Spinal cord (tissue), 9 donors: ENCODE measurements at regions not wholly inside any gene's neighbourhood (a gene's known extent, or its start where the extent isn't known, plus 50 kb on each side); places are given as distances from the start of the nearest gene placed in this dataset.

Source experiments
- DNase-seq, 6 donors: peaks; one replicate each; pipeline versions ENCODE4 v3.0.0 to v3.0.0-alpha.2; 2013 to 2015; ENCODE audit warnings: low spot score in 6 of 6, low read depth in 4 of 6
- H3K27ac ChIP-seq: one replicate; pipeline ENCODE4 v1.5.1; 2013; ENCODE audit warnings: low read depth, low read length, control low read depth
- H3K27me3 ChIP-seq: one replicate; pipeline ENCODE4 v1.6.1; 2013; ENCODE audit warnings: low read length; ENCODE audit not compliant: control insufficient read depth, insufficient read depth
- H3K36me3 ChIP-seq: one replicate; pipeline ENCODE4 v1.6.1; 2013; ENCODE audit warnings: low read length; ENCODE audit not compliant: control insufficient read depth, insufficient read depth
- H3K4me1 ChIP-seq: one replicate; pipeline ENCODE4 v1.6.1; 2013; ENCODE audit warnings: low read length; ENCODE audit not compliant: control insufficient read depth, insufficient read depth
- H3K4me3 ChIP-seq: one replicate; pipeline ENCODE4 v1.5.1; 2013; ENCODE audit warnings: low read depth, low read length, control low read depth
- H3K9me3 ChIP-seq: one replicate; pipeline ENCODE4 v1.6.1; 2013; ENCODE audit warnings: low read length; ENCODE audit not compliant: control insufficient read depth, insufficient read depth
- WGBS: methylation state at CpG from one replicate; pipeline ENCODE4 v1.1.5; 2013; ENCODE audit warnings: missing lambda C conversion rate; ENCODE audit not compliant: insufficient coverage; 5-methylcytosine and 5-hydroxymethylcytosine counted together
- donor health status: healthy.

DNA sequence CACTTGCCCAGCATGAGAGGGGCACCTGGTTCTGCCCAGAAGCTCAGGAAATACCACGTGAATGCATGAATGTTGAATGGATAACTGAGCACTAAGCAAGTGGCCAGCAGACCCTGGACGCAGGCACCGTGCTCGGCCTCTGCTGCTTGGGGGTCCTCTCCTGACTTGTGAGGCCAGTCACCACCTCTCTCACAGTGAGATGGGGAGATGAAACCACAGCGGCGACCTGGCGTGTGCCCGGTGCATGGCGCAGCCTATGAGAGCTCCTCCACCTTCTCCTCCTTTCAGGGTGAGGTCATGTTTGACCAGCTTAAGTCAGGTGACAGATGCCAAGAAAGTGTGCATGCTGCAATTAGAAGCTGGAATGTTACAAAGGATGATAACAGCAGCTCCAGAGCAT is 75.5 kb downstream of the HMX1 start:
- peaks cover 2% of the 10 kb centered on the region for H3K27me3 ChIP-seq
- H3K4me3 ChIP-seq, result no peak overlapping the region
- no peak overlapping the region for H3K27ac ChIP-seq
- no peaks in the 10 kb centered on the region for H3K9me3 ChIP-seq
- DNase-seq, result no peak
- 97% methylated on average over 6 of the region's 9 CpGs for WGBS
- peaks cover 3% of the 10 kb centered on the region for H3K4me1 ChIP-seq
- no peaks in the 10 kb centered on the region for H3K36me3 ChIP-seq

DNA sequence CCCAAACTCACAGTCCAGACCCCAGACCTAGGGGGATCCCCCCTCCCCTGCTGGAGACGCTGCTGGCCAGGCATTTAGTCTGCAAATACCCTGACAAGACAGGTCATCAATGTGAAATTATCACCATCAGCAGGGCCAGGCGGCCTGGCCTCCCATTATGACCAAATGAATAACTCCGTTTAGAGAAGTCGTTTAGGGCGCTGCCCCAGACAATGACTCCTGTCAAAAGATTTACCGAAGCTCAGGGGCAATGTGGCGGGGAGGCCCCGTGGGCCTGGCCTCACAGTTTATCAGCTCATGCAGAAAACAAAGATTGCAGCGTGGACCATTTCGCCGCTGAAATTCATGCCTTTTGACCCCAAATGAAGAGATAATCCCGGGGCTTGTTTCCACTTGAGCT is 76.5 kb downstream of the HMX1 start:
- WGBS, result 24% methylated on average over 12 of the region's 12 CpGs
- Histone ChIP-seq H3K27me3 (peaks cover 2% of the 10 kb centered on the region), H3K9me3 (no peaks in the 10 kb centered on the region), H3K27ac (no peak overlapping the region), H3K36me3 (no peaks in the 10 kb centered on the region), H3K4me3 (no peak overlapping the region), H3K4me1 (peaks cover 3% of the 10 kb centered on the region)
- no peak for DNase-seq

DNA sequence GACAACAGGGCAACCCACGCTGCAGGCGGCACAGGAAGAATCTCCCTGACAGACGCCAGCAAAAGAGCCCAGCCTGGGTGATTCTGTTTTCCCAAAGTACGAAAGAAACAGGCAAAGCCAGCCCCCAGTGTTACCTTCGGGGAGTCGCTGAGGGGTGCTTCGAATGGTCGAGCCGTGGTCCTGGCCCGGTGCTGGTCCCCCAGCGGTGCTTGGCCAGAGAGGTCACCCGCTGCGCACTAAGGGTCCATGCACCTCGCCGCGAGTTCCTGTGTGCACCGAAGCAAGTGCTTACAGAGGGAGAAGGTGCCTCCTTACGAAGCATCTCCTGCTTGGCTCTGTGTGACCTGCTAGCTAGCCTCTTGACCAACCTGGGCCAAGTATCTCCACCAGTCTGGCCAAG is 77.1 kb downstream of the HMX1 start:
- no peaks in the 10 kb centered on the region for H3K9me3 ChIP-seq
- no peaks in the 10 kb centered on the region for H3K36me3 ChIP-seq
- no peak overlapping the region for H3K27ac ChIP-seq
- H3K4me1 ChIP-seq, result peaks cover 3% of the 10 kb centered on the region
- no peak for DNase-seq
- H3K4me3 ChIP-seq, result no peak overlapping the region
- 79% methylated on average over 17 of the region's 18 CpGs for WGBS
- peaks cover 2% of the 10 kb centered on the region for H3K27me3 ChIP-seq

- no peak overlapping the region for H3K27ac ChIP-seq
- H3K4me3 ChIP-seq, result no peak overlapping the region
- no peaks in the 10 kb centered on the region for H3K36me3 ChIP-seq
- DNase-seq, result no peak
- WGBS, result 80% methylated on average over 10 of the region's 11 CpGs
- H3K27me3 ChIP-seq, result peaks cover 2% of the 10 kb centered on the region
- H3K4me1 ChIP-seq, result peaks cover 3% of the 10 kb centered on the region
- H3K9me3 ChIP-seq, result no peaks in the 10 kb centered on the region
These were observed 78.0 kb downstream of the HMX1 start for GRCh38 chr4:8793571-8794160.

DNA sequence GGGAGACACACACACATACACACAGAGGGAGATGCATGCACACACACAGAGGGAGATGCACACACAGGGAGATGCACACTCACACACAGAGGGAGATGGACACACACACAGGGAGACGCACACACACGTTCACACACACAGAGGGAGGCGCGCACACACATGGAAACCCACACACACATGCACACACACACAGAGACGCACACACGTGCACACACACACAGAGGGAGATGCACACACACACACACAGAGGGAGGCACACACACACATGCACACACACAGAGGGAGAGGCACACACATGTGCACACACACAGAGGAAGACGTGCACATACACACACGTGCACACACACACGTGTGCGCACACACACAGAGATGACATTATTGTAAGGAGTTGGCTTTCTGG is 79.1 kb downstream of the HMX1 start:
- Histone ChIP-seq H3K27ac (no peak overlapping the region), H3K4me1 (peaks cover 3% of the 10 kb centered on the region), H3K36me3 (no peaks in the 10 kb centered on the region), H3K4me3 (no peak overlapping the region), H3K27me3 (peaks cover 2% of the 10 kb centered on the region), H3K9me3 (no peaks in the 10 kb centered on the region)
- WGBS, result 50% methylated on average over 2 of the region's 10 CpGs
- no peak for DNase-seq

DNA sequence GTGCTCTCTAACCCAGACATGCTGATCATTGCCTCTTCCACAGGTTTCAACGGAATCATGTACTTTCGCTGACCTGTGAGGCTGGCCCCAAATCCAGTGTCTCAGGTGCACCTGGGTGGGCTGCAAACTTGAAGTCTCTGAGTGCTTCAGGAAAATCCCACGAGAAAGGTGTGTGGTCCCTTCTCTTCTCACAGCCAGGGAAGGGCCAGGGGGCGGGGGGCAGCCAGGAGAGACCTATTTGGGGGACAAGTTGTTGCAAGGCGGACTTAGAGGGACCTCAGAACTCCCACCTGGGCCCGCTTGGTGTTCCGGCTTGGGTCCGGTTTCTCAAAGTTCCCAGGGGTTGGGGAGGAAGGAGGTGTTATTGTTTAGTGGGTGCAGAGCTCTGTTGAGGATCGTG is 80.0 kb downstream of the HMX1 start:
- peaks cover 3% of the 10 kb centered on the region for H3K4me1 ChIP-seq
- DNase-seq, result no peak
- 83% methylated on average over 9 of the region's 9 CpGs for WGBS
- H3K36me3 ChIP-seq, result no peaks in the 10 kb centered on the region
- H3K27ac ChIP-seq, result no peak overlapping the region
- H3K27me3 ChIP-seq, result peaks cover 2% of the 10 kb centered on the region
- no peak overlapping the region for H3K4me3 ChIP-seq
- H3K9me3 ChIP-seq, result no peaks in the 10 kb centered on the region

GRCh38 chr4:8790749-8791148 is 80.9 kb downstream of the HMX1 start:
- 88% methylated on average over 6 of the region's 6 CpGs for WGBS
- Histone ChIP-seq H3K4me1 (peaks cover 3% of the 10 kb centered on the region), H3K27me3 (peaks cover 2% of the 10 kb centered on the region), H3K4me3 (no peak overlapping the region), H3K9me3 (no peaks in the 10 kb centered on the region), H3K27ac (no peak overlapping the region), H3K36me3 (no peaks in the 10 kb centered on the region)
- DNase-seq, result no peak

- Histone ChIP-seq H3K4me1 (no peaks in the 10 kb centered on the region), H3K9me3 (no peaks in the 10 kb centered on the region), H3K4me3 (no peak overlapping the region), H3K27ac (no peak overlapping the region), H3K27me3 (no peaks in the 10 kb centered on the region), H3K36me3 (no peaks in the 10 kb centered on the region)
- DNase-seq, result no peak
- WGBS, result 75% methylated on average over 9 of the region's 9 CpGs
These were observed 83.5 kb downstream of the HMX1 start for GRCh38 chr4:8788174-8788573.

GRCh38 chr4:8786166-8786565 is 85.5 kb downstream of the HMX1 start:
- no peak for DNase-seq

DNA sequence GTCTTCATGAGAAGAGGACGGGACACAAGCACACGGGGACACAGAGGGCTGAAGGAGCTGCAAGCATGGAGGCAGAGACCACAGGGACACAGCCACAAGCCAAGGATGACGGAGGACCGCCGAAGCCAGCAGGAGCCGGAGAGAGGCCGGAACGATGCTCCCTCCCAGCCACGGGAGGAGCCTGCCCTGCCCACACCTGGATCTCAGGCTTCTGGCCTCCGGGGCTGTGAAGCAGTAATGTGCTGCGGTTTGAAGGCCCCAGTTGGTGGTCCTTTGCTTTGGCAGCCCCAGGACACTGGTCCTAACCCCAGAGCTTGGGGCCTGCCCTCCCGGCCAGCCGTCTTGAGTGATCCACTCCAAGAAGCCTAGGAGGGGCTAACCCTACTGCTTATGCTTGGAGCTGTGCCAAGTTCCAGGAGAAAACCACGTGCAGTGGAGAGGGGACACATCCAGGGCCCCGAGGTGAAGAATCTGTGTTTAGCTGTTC is 85.9 kb downstream of the HMX1 start:
- no peaks in the 10 kb centered on the region for H3K4me1 ChIP-seq
- no peak for DNase-seq
- H3K9me3 ChIP-seq, result no peaks in the 10 kb centered on the region
- WGBS, result 68% methylated on average over 15 of the region's 15 CpGs
- no peak overlapping the region for H3K27ac ChIP-seq
- H3K36me3 ChIP-seq, result no peaks in the 10 kb centered on the region
- no peak overlapping the region for H3K4me3 ChIP-seq
- H3K27me3 ChIP-seq, result no peaks in the 10 kb centered on the region

More at GRCh38 chr4:8786166-8786565, 85.5 kb downstream of the HMX1 start:
- Histone ChIP-seq H3K4me3 (no peak overlapping the region), H3K9me3 (no peaks in the 10 kb centered on the region), H3K4me1 (no peaks in the 10 kb centered on the region), H3K27me3 (no peaks in the 10 kb centered on the region), H3K36me3 (no peaks in the 10 kb centered on the region), H3K27ac (no peak overlapping the region)
- 87% methylated on average over 16 of the region's 16 CpGs for WGBS
